ENCODE measurements at regions not wholly inside any gene's neighbourhood (a gene's known extent, or its start where the extent isn't known, plus 50 kb on each side); places are given as distances from the start of the nearest gene placed in this dataset.

GRCh38 chr14:58697930-58698642, 60.3 kb downstream of the DACT1 start:
- Histone ChIP-seq H3K27ac (ENCODE audit: low read length) (no peak overlapping the region), H3K27me3 (ENCODE audit: control insufficient read depth, insufficient read depth, low read length) (no peaks in the 10 kb centered on the region), H3K4me3 (ENCODE audit: low read length) (no peak overlapping the region), H3K36me3 (ENCODE audit: control insufficient read depth, insufficient read depth, low read length) (no peaks in the 10 kb centered on the region), H3K9me3 (ENCODE audit: control insufficient read depth, insufficient read depth, low read length) (no peaks in the 10 kb centered on the region), H3K4me1 (ENCODE audit: control insufficient read depth, insufficient read depth, low read length) (no peaks in the 10 kb centered on the region)
- Mint-ChIP-seq H3K4me3 (no peak overlapping the region), H3K27me3 (ENCODE audit: low read depth in 2 of 2) (peaks cover 0 to 9% of the 10 kb centered on the region in 2 donors), H3K36me3 (no peaks in the 10 kb centered on the region), H3K9me3 (no peaks in the 10 kb centered on the region), H3K4me1 (no peaks in the 10 kb centered on the region), H3K27ac (no peak overlapping the region)
- TF ChIP-seq CTCF (IDR thresholded peaks at IDR 0.05): no peak
- 80% methylated on average over 2 of the region's 4 CpGs for WGBS (ENCODE audit: insufficient coverage)
- no peak for DNase-seq
- intact Hi-C loops (cut with micrococcal nuclease): no loop called here
- ATAC-seq: no peak

GRCh38 chr14:58699681-58700205, 62.0 kb downstream of the DACT1 start:
- Histone ChIP-seq H3K9me3 (ENCODE audit: control insufficient read depth, insufficient read depth, low read length) (no peaks in the 10 kb centered on the region), H3K27ac (ENCODE audit: low read length) (no peak overlapping the region), H3K27me3 (ENCODE audit: control insufficient read depth, insufficient read depth, low read length) (no peaks in the 10 kb centered on the region), H3K36me3 (ENCODE audit: control insufficient read depth, insufficient read depth, low read length) (no peaks in the 10 kb centered on the region), H3K4me3 (ENCODE audit: low read length) (no peak overlapping the region), H3K4me1 (ENCODE audit: control insufficient read depth, insufficient read depth, low read length) (no peaks in the 10 kb centered on the region)
- H3K4me1 Mint-ChIP-seq: no peaks in the 10 kb centered on the region
- DNase-seq (no peak), ATAC-seq (no peak)
- intact Hi-C loops (cut with micrococcal nuclease): no loop called here
- TF ChIP-seq CTCF (IDR thresholded peaks at IDR 0.05): no peak
- peaks cover 0 to 5% of the 10 kb centered on the region in 2 donors for H3K27me3 Mint-ChIP-seq (ENCODE audit: low read depth in 2 of 2)
- WGBS (ENCODE audit: insufficient coverage): 83% methylated on average over 1 of the region's 1 CpG
- H3K36me3 Mint-ChIP-seq: no peaks in the 10 kb centered on the region
- no peak overlapping the region for H3K27ac Mint-ChIP-seq
- H3K9me3 Mint-ChIP-seq: no peaks in the 10 kb centered on the region
- no peak overlapping the region for H3K4me3 Mint-ChIP-seq

GRCh38 chr14:58701156-58701555, 63.4 kb downstream of the DACT1 start:
- peaks cover 0 to 5% of the 10 kb centered on the region in 2 donors for H3K27me3 Mint-ChIP-seq (ENCODE audit: low read depth in 2 of 2)
- intact Hi-C loops (cut with micrococcal nuclease): no loop called here
- ATAC-seq (no peak), DNase-seq (no peak)
- 86% methylated on average over 2 of the region's 3 CpGs for WGBS (ENCODE audit: insufficient coverage)
- no peaks in the 10 kb centered on the region for H3K9me3 ChIP-seq (ENCODE audit: control insufficient read depth, insufficient read depth, low read length)
- no peaks in the 10 kb centered on the region for H3K4me1 ChIP-seq (ENCODE audit: control insufficient read depth, insufficient read depth, low read length)
- H3K9me3 Mint-ChIP-seq: no peaks in the 10 kb centered on the region
- H3K4me3 ChIP-seq (ENCODE audit: low read length): no peak overlapping the region
- H3K4me3 Mint-ChIP-seq: no peak overlapping the region
- no peak overlapping the region for H3K27ac ChIP-seq (ENCODE audit: low read length)
- no peaks in the 10 kb centered on the region for H3K36me3 ChIP-seq (ENCODE audit: control insufficient read depth, insufficient read depth, low read length)
- H3K36me3 Mint-ChIP-seq: no peaks in the 10 kb centered on the region
- no peaks in the 10 kb centered on the region for H3K4me1 Mint-ChIP-seq
- no peaks in the 10 kb centered on the region for H3K27me3 ChIP-seq (ENCODE audit: control insufficient read depth, insufficient read depth, low read length)
- no peak for TF ChIP-seq CTCF (IDR thresholded peaks at IDR 0.05)
- no peak overlapping the region for H3K27ac Mint-ChIP-seq

GRCh38 chr14:58701604-58702003, 63.8 kb downstream of the DACT1 start:
- no peak overlapping the region for H3K4me3 ChIP-seq (ENCODE audit: low read length)
- ATAC-seq (no peak), DNase-seq (no peak)
- H3K4me3 Mint-ChIP-seq: no peak overlapping the region
- TF ChIP-seq CTCF (IDR thresholded peaks at IDR 0.05): no peak
- intact Hi-C loops (cut with micrococcal nuclease): no loop called here
- no peaks in the 10 kb centered on the region for H3K9me3 Mint-ChIP-seq
- H3K9me3 ChIP-seq (ENCODE audit: control insufficient read depth, insufficient read depth, low read length): no peaks in the 10 kb centered on the region
- WGBS (ENCODE audit: insufficient coverage): 83% methylated on average over 1 of the region's 1 CpG
- no peaks in the 10 kb centered on the region for H3K36me3 ChIP-seq (ENCODE audit: control insufficient read depth, insufficient read depth, low read length)
- H3K27ac ChIP-seq (ENCODE audit: low read length): no peak overlapping the region
- no peaks in the 10 kb centered on the region for H3K27me3 ChIP-seq (ENCODE audit: control insufficient read depth, insufficient read depth, low read length)
- peaks cover 0 to 5% of the 10 kb centered on the region in 2 donors for H3K27me3 Mint-ChIP-seq (ENCODE audit: low read depth in 2 of 2)
- H3K4me1 Mint-ChIP-seq: no peaks in the 10 kb centered on the region
- no peaks in the 10 kb centered on the region for H3K36me3 Mint-ChIP-seq
- no peaks in the 10 kb centered on the region for H3K4me1 ChIP-seq (ENCODE audit: control insufficient read depth, insufficient read depth, low read length)
- H3K27ac Mint-ChIP-seq: no peak overlapping the region

Measured in natural killer cell (primary cell).